Transverse colon (tissue), 4 donors: ENCODE measurements at regions not wholly inside any gene's neighbourhood (a gene's known extent, or its start where the extent isn't known, plus 50 kb on each side); places are given as distances from the start of the nearest gene placed in this dataset.

Experiments used
- DNase-seq: peaks from one replicate; pipeline ENCODE4 v3.0.0-alpha.2; 2019
- H3K27ac ChIP-seq, 4 donors: fragments of 200-600 bp; sonication (generic); 2 replicates each; pipeline ENCODE4 v1.5.1; 2016 to 2018; ENCODE audit warnings: inconsistent platforms in 4 of 4
- H3K27me3 ChIP-seq: fragments of 200-600 bp; sonication (generic); 2 replicates; pipeline ENCODE4 v1.5.1; 2017; ENCODE audit warnings: inconsistent platforms
- H3K36me3 ChIP-seq, 4 donors: fragments of 200-600 bp; sonication (generic); 2 replicates each; pipeline ENCODE4 v1.5.1; 2017 to 2019; ENCODE audit warnings: inconsistent platforms in 4 of 4
- H3K4me1 ChIP-seq, 4 donors: fragments of 200-600 bp; sonication (generic); 2 replicates each; pipeline ENCODE4 v1.5.1; 2017 to 2020; ENCODE audit warnings: inconsistent platforms in 4 of 4
- H3K4me3 ChIP-seq, 4 donors: fragments of 200-600 bp; sonication (generic); 1 replicate in 1 of 4; 2 replicates in 3 of 4; pipeline versions ENCODE4 v1.5.1 to v1.6.1; 2017 to 2019; ENCODE audit warnings: inconsistent platforms in 4 of 4
- H3K9me3 ChIP-seq, 2 donors: fragments of 200-600 bp; sonication (generic); 2 replicates each; pipeline ENCODE4 v1.5.1; 2017 to 2019; ENCODE audit warnings: inconsistent platforms in 2 of 2
- EP300 ChIP-seq: sonication (generic); formaldehyde crosslinking; IDR thresholded peaks from one replicate; pipeline ENCODE4 v1.6.1; 2017; ENCODE audit warnings: antibody characterized with exemption, low read depth
- POLR2A ChIP-seq: fragments of 450-650 bp; IDR thresholded peaks from one replicate; pipeline ENCODE4 v1.6.1; 2016; ENCODE audit warnings: antibody characterized with exemption, mild to moderate bottlenecking, moderate library complexity
- POLR2AphosphoS5 ChIP-seq, 3 donors: sonication (generic); formaldehyde crosslinking; IDR thresholded peaks; one replicate each; pipeline ENCODE4 v1.6.1; 2016; ENCODE audit warnings: antibody characterized with exemption in 3 of 3
- WGBS, 2 donors: methylation state at CpG; one replicate each; pipeline ENCODE4 v1.1.5; 2018; ENCODE audit warnings: low coverage in 1 of 2; 5-methylcytosine and 5-hydroxymethylcytosine counted together
- in situ Hi-C, 4 donors: fragments of 200-750 bp; cut with MboI; loops; one replicate each; pipeline versions ENCODE4 v1.15.0 to v1.15.1; 2017; ENCODE audit warnings: low sequenced_read_pairs in 3 of 4, low pct_ligation_motif_present in 1 of 4, low pct_unique_long_range_greater_than_20kb in 1 of 4
- intact Hi-C: fragments of 100-400 bp; cut with DNase I; formaldehyde crosslinking; loops from one replicate; pipeline ENCODE4 v1.15.1; 2023; ENCODE audit warnings: low total_unique reads
- TF ChIP-seq, protein P1 (sequence below), 5 experiments: fragments of 200-600 bp in 3 of 5; fragments of 450-650 bp in 2 of 5; sonication (generic) in 3 of 5; IDR thresholded peaks; 1 replicate in 2 of 5; 2 replicates in 3 of 5; pipeline ENCODE4 v1.5.1; 2016 to 2017; ENCODE audit warnings: antibody characterized with exemption in 5 of 5, inconsistent platforms in 3 of 5, mild to moderate bottlenecking in 2 of 5, moderate library complexity in 1 of 5

DNA sequence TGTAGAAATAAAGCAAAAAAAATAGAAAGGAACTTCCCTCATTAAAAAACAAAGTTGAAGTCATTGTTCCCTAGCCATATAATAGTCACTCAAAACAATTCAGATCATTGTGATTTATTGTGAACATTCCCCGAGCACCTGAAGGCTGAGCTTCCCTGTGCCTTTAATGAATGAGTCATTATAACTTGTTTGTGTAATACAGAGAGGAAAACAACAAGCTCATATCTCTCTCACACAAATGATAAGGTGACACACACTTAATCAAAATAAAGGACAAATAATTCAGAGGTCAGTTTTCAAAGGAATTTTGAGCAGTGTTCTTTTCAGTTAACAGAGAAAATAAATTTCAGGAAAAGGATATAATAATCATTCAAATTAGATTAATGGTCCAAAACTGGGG is 326.2 kb downstream of the DUSP10 start:
- DNase-seq: no peak
- Histone ChIP-seq H3K27ac (no peak overlapping the region), H3K9me3 (no peaks in the 10 kb centered on the region), H3K4me1 (peaks cover 0 to 3% (median 0%) of the 10 kb centered on the region in 4 donors), H3K4me3 (no peak overlapping the region), H3K36me3 (no peaks in the 10 kb centered on the region), H3K27me3 (no peaks in the 10 kb centered on the region)
- 0 to 36% methylated on average over 1 of the region's 1 CpG for WGBS, 2 donors
- TF ChIP-seq POLR2A (no peak), EP300 (no peak), POLR2AphosphoS5 (IDR thresholded peaks at IDR 0.05) (no peak)
- TF ChIP-seq, protein P1, sequence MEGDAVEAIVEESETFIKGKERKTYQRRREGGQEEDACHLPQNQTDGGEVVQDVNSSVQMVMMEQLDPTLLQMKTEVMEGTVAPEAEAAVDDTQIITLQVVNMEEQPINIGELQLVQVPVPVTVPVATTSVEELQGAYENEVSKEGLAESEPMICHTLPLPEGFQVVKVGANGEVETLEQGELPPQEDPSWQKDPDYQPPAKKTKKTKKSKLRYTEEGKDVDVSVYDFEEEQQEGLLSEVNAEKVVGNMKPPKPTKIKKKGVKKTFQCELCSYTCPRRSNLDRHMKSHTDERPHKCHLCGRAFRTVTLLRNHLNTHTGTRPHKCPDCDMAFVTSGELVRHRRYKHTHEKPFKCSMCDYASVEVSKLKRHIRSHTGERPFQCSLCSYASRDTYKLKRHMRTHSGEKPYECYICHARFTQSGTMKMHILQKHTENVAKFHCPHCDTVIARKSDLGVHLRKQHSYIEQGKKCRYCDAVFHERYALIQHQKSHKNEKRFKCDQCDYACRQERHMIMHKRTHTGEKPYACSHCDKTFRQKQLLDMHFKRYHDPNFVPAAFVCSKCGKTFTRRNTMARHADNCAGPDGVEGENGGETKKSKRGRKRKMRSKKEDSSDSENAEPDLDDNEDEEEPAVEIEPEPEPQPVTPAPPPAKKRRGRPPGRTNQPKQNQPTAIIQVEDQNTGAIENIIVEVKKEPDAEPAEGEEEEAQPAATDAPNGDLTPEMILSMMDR (IDR thresholded peaks at IDR 0.05): no peak
- in situ Hi-C loops: no loop called here
- intact Hi-C loops: no loop called here

DNA sequence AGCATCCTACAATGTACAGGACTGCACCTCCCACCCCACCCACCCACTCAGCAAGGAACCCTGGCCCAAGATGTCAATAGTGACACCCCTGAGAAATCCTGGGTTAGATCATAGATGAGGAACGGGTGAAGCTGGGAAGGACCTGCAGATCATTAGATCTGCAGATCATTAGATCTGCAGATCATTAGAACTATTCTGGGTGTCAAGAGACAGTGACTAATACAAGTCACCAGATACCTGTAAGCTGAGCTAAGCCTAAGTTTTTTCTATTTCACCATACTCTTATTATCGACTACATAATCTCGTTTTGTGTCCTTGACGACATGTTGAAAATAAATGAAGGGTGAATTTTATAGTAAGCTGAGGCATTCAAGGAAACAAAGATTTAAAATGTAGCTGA is 325.7 kb downstream of the DUSP10 start:
- 78 to 84% methylated on average over 4 of the region's 4 CpGs for WGBS, 2 donors
- H3K4me3 ChIP-seq: no peak overlapping the region
- in situ Hi-C loops: no loop called here
- peaks cover 0 to 3% (median 0%) of the 10 kb centered on the region in 4 donors for H3K4me1 ChIP-seq
- no peaks in the 10 kb centered on the region for H3K9me3 ChIP-seq
- H3K27me3 ChIP-seq: no peaks in the 10 kb centered on the region
- H3K27ac ChIP-seq: no peak overlapping the region
- intact Hi-C loops: no loop called here
- TF ChIP-seq EP300 (no peak), POLR2A (no peak), POLR2AphosphoS5 (IDR thresholded peaks at IDR 0.05) (no peak)
- TF ChIP-seq, protein P1 (IDR thresholded peaks at IDR 0.05): no peak
- no peak for DNase-seq
- H3K36me3 ChIP-seq: no peaks in the 10 kb centered on the region

DNA sequence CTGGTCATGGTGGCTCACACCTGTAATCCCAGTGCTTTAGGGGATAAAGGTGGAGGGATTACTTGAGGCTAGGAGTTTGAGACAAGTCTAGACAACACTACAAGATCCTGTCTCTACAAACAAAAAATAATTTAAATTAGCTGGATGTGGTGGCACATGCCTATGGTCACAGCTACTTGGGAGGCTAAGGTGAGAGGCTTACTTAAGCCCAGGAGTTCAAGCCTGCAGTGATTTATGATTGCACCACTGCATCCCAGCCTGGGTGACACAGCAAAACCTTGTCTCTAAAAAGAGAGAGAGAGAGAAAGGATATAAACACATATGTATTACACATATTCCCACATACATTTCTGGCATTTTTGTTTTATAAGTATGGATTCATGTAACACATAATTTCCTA is 325.2 kb downstream of the DUSP10 start:
- H3K4me1 ChIP-seq: peaks cover 0 to 3% (median 0%) of the 10 kb centered on the region in 4 donors
- DNase-seq: no peak
- H3K36me3 ChIP-seq: no peaks in the 10 kb centered on the region
- no peaks in the 10 kb centered on the region for H3K9me3 ChIP-seq
- intact Hi-C loops (no loop called here), in situ Hi-C loops (no loop called here)
- H3K4me3 ChIP-seq: no peak overlapping the region
- no peaks in the 10 kb centered on the region for H3K27me3 ChIP-seq
- TF ChIP-seq POLR2AphosphoS5 (IDR thresholded peaks at IDR 0.05) (no peak), EP300 (no peak), POLR2A (no peak)
- TF ChIP-seq, protein P1 (IDR thresholded peaks at IDR 0.05): no peak
- H3K27ac ChIP-seq: no peak overlapping the region

DNA sequence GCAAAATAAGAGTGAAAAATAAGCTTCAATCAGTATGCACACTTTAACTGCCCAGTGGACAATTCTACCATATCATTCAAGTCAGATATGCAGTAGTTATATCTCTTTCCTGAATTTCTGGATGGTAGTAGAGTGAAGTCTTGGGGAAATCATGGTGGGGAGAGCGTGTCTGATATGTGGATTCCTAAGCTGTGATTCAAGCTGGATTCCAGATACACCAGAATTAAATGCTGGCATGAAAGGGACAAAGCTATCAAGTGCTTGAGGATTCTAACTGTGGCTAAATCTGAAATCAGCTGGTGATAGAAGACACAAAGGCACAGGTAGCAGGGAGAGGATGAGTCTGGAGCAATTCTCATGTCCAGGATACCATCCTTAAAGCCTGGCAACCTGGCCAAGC is 323.5 kb downstream of the DUSP10 start:
- peaks cover 0 to 3% (median 0%) of the 10 kb centered on the region in 4 donors for H3K4me1 ChIP-seq
- TF ChIP-seq POLR2A (no peak), POLR2AphosphoS5 (IDR thresholded peaks at IDR 0.05) (no peak), EP300 (no peak)
- TF ChIP-seq, protein P1 (IDR thresholded peaks at IDR 0.05): no peak
- H3K27me3 ChIP-seq: no peaks in the 10 kb centered on the region
- DNase-seq: no peak
- no peak overlapping the region for H3K4me3 ChIP-seq
- 61 to 88% methylated on average over 1 of the region's 1 CpG for WGBS, 2 donors
- no peak overlapping the region for H3K27ac ChIP-seq
- in situ Hi-C loops (no loop called here), intact Hi-C loops (no loop called here)
- H3K36me3 ChIP-seq: no peaks in the 10 kb centered on the region
- H3K9me3 ChIP-seq: no peaks in the 10 kb centered on the region
